ENCODE measurements at regions not wholly inside any gene's neighbourhood (a gene's known extent, or its start where the extent isn't known, plus 50 kb on each side); places are given as distances from the start of the nearest gene placed in this dataset.

DNA sequence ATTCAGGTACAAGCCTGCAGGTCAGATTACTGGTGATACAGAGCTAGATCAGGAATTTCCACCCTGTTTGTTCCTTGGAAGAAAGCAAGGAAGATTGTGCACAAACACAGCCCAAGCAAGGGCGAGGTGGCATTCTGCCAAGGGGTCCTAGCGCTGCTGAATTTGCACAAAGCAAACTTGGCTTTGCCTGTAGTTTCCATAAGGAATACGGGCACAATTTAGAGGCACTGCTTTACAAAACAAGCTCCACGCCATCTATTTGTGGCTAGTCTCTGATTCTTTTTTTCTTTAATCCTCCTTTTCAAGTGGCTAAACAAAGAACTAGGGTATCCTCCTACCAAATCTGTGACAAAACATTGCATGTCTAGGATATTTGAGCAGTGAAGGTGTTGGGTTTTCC is 195.5 kb upstream of the ACVR2A start:
- no peak for DNase-seq (ENCODE audit: low read depth, low spot score)

DNA sequence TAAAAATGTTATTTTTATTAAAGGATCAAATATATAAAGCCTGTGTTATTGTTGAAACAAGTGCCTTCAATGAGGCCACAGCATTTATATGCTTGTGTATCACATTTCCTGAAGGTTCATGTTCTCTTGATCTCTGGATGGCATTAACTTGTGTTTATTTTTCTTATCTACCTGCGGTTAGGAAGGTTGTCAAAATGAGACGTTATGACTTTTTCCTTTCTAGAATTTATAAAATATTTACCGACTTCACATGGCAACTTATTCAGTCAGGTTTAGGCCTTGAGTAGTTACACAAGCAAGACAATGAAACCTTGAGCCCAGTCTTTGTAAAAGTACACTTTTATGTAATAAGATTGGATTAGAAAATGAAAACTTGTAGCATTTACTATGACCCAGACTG is 196.4 kb upstream of the ACVR2A start:
- no peak for DNase-seq (ENCODE audit: low read depth, low spot score)

DNA sequence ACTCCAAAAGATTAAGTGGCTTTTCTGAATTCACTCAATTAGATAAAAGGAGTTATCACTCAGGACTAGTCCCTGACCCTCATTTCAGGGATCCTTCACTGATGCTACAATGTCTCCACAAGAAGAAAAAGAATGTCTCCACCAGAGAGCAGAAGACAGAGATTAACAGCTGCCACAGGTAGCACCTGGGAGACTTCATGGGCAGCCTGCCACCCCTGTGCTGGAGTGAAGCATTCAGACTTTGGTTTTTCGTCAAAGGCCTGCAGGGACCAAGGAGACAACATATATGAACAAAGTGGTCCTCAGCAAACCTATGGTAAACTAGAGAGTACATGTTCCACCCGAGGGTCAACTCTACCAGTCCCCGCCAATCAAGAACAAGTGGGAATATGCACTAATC is 197.0 kb upstream of the ACVR2A start:
- no peak for DNase-seq (ENCODE audit: low read depth, low spot score)

DNA sequence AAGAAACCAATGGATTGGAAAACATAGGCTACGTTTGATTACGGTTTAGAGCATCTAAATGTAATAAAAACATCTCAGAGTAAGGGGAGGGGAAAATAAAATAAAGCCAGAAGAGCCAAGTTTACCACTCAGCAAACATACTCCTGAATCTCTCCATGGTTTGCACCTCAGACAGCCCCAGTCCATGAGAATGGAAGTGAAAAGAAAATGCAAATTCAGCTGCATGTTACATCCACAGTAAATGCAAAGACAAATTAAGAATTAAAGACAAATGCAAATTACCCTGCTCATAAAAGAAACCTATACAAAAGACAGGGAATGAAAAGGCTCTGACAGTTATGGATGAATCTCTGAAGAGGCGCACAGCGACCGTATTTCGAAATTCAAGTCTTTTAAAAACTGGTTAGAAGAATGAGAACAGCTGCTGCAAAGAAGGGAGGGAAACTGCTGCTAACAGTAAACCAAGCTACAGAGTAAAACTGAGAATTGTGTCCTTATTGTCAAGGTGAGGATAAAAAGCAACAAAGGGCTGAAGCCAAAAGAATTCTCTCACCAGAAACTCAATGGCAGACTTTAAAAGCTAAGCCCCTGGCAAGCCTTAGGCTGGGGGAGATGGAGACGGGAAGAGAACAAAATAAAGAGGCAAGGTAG is 197.9 kb upstream of the ACVR2A start:
- no peak for DNase-seq (ENCODE audit: low read depth, low spot score)

DNA sequence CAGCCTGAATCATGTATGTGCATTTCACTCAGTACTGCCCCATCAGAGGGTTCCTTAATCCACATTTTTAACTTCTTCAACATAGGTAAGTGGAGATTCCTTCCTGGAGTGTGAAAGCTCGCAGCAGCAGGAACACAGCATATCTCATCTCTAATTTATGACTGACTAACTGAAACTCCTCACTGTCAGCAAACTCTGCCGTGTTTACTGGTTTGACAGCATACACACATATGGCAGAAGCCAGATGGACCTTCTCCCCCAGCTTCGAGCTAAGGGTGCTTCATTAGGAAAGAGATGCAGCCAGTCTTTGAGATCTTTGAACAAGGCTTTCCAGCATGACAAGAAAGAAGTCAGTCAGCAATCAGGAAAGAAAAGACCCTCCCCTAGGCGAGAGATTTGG is 200.3 kb upstream of the ACVR2A start:
- no peak for DNase-seq (ENCODE audit: low read depth, low spot score)

DNA sequence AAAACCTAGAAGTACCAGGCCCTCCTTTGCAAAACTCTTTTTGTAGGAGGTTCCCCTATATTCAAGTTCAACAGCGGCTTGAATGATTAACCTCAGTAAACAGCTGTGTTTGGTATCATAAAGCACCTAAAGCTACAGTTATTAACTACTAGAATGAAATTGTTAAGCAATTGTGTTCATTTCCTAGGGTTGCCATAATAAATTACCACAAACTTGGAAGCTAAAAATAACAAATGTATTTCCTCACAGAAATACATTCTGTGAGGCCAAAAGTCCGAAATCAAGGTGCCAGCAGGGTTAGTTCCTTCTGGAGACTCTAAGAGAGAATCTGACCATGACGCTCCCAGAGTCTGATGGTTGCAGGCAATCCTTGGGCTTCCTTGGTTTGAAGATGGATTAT is 202.1 kb upstream of the ACVR2A start:
- no peak for DNase-seq (ENCODE audit: low read depth, low spot score)

DNA sequence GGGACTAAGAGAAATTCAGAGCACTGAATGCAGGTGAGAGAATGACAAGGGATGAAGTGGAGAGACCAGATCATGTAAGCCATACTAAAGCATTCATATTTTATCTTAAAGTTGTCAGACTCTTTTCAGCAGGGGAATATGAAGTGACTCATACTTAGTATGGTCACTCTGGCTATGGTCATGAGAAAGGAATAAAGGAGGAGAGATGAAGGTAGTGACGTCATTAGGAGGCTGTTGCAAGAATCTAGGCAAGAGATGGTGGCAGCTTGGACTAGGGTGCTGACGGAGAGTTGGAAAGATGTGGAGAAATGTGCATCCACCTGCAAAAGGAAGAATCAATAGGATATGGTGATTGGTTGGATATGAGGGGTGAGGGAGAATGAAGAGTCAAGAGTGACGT is 203.2 kb upstream of the ACVR2A start:
- no peak for DNase-seq (ENCODE audit: low read depth, low spot score)

DNA sequence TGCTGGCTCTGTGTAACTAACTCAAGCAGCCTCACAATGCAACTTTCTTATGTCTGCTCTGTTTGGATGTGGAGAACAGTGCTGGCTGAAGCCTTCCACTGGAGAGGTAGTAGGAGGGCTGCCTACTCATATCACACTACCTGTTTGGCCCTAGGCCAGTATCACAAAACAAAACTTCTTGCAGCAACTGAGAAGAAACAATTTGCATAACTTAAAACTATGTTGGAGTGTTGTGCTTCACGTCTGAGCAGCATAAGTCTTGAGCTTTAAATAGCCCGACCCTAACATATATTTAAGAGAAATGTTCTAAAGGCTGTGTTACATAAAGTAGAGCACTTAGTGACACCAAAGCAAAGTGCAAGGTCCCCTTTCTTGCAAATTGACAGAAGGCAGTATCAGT is 204.9 kb upstream of the ACVR2A start:
- DNase-seq (ENCODE audit: low read depth, low spot score): no peak

DNA sequence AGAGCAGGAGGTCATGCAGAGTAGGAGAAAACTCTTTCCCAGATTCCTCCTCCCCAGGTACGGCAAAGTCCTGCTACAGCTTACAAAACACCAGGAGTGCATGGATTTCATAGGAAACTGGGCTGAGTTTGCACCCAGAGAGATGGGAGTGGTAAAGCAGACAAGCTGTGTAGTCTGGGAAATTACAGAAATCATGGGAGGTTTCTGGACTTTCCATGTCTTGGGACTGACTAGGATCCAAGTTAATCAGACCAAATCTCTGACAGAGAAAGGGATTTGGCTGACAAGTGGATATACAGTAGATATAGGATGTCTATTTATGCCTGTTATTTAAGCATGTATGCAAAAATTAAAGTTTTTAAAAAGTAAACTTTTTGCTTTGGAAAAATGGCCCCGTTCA is 205.4 kb upstream of the ACVR2A start:
- no peak for DNase-seq (ENCODE audit: low read depth, low spot score)

DNA sequence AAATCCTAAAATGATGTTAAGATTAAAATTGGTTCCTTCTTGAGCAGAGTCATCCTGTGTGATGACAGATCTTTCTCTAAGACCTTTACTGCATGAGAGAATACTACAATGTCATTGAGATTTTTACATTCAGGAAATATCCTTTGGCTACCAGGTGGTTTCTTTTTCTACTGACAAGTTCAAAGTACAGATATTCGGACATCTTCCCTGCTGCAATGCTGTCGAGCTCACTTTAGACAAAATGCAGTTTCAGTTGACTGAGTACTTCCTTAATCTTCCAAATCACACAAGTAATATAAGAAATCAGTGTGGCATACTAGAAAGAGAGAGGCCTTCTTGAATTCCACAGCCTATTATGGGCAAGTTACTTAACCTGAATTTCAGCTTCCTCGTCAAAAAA is 207.9 kb upstream of the ACVR2A start:
- no peak for DNase-seq (ENCODE audit: low read depth, low spot score)

DNA sequence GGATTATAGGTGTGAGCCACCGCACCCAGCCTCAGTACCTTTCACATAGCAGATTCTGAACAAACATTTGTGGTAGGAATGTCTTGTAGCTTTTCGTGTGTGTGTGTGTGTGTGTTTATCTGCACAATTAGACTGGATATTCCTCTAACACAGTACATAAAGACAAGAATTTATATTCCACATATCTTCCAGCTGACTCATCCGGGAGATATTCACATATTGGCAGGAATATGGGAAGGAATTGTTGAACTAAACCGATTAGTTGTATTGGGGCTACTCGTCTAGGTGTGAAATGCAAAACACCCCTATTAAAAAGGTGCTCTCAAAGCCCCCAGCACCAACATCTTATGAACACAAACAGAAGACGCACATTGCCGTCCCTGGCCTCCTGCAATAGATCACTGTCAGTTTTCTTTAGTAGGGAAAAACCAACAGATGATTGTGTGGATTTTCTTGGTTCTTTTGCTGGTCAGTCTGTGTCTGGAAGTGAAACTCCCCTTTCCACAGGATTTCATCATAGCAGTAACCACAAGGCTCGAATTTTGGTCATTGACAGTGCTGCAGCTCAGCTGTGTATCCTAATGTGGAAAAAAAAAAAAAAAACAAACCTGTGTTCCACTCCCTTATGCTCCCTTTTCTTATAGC is 208.5 kb upstream of the ACVR2A start:
- DNase-seq (ENCODE audit: low read depth, low spot score): no peak

DNA sequence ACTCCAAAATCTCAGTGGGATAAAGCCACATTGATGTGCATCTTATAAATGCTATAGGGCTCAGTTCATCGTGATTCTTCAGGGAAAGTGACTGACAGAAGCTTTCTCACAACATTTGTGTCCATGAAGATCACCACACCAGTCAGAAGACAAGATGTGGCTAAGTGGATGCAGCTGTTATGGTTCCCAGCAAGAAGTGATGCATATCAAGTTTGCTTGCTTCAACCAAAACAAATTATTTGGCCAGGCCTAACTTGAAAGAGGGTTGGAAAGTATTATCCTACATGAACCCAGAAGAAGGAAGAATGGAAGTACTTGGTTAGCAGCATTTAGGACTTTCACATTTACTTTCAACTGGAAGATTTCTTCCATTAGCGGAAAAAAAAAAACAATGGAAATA is 210.0 kb upstream of the ACVR2A start:
- no peak for DNase-seq (ENCODE audit: low read depth, low spot score)

DNA sequence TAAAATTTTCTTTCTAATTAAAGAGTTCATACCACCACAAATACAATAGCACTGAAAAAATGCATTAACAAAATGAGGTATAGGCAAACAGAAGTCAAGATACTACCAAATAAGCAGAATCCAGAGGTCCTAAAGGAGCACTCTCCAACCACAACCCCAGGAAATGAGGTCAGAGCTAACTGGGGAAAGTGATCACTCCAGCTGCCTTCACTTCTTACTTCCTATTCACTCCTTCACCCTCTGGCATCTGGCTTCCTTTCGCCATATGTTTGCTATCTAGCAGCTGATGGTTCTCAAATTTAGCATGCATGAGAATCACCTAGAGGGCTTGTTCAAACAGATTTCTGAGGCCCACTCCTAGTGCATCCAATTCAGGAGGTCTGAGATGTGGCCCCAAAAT is 212.6 kb upstream of the ACVR2A start:
- no peak for DNase-seq (ENCODE audit: low read depth, low spot score)

DNA sequence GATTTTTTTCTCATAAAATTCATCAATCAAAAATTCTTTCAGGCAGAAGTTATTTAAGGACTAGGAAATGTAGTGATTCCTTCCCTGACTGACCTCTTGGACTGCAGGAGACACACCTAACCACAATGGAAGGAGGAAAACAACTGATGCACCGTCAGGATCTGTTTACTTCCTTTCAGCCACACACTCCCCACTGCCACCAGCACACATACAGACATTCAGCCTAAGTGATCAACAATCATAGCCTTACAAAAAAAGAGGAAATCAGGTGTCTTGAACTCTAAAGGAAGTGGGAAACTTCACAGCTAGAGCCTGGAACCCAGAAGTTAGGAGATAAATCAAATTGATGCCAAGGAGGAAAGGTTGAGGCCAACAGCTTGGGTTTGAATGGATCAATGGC is 213.5 kb upstream of the ACVR2A start:
- DNase-seq (ENCODE audit: low read depth, low spot score): no peak

DNA sequence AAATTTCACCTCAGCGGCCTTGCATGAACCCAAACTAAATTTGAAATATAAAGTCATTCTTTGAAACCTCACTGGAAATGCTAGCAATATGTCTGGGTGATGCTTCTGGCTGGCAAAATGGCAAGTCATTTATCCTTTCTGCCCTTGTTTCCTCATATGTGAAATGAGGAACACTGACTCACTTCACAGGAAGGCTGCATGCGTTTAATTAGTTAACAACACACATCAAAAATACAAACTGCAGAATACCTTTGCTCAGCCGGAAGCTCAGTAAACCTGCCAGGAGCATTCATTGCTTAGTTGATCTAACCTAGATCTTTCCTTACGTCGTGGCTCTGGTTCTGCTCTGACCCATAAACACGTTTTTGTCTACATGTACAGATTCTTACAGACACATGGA is 214.2 kb upstream of the ACVR2A start:
- DNase-seq (ENCODE audit: low read depth, low spot score): no peak

DNA sequence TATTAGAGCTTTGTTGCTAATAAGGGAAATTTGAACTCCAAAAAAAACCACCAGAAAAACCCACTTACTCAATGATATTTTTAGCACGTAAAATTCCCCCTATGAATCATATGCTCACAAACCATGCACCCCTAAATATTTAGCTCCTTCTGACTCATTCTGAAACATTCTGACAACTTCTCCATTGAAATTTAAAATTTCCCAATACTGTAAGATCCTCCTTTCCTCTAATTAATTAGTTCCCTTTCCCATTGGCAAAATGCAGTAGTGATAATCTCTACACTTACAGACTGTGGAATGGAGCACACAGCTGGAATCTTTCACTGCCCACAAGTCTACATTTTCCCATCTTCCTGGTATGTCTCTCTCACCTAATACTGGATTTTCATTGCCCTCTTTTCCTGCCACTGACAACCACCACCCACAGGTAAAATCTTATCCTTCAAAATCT is 215.8 kb upstream of the ACVR2A start:
- no peak for DNase-seq (ENCODE audit: low read depth, low spot score)

DNA sequence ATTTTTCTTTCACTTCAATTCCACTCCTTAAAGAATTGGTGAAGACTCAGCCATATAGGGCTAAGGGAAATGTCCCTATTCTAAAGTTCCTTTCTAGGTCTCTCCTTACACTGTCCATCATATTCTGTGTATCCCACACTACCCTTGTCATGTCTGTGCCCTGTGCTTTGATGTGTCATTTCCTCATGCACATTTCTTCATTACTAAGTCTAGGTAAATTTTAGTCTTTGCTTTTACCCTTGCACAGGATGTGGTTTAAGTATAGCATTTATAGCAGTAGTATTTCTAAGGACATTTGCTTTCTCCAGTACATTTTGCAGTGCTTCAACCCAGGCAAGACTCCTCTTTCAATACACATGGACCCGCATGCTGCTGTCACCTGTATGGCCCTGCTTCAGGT is 221.5 kb upstream of the ACVR2A start:
- DNase-seq (ENCODE audit: low read depth, low spot score): no peak

DNA sequence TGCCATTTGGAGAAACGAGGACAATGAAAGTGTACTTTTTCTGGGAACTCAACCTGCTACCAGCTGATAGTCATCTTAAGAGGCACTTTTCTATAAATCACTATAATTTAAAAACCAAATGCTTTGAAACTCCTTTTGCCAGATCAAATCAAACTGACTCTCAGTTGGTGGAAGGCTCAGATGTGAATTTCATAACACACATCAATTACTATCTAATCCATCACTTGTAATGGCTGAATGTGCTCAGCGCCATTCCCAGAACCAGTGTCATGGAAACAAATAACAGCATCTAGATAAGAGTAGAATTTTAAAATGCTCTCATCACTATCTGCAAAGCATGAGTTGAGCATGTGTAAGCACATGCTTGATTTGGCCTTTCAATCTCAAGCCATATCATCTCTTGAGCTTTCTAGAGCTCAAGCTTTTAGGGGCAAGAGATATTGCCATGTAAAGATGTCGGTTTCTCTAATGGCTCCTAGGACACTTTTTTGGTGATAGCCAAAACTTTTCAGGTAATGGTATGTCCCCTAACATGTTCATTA is 223.1 kb upstream of the ACVR2A start:
- DNase-seq (ENCODE audit: low read depth, low spot score): no peak

DNA sequence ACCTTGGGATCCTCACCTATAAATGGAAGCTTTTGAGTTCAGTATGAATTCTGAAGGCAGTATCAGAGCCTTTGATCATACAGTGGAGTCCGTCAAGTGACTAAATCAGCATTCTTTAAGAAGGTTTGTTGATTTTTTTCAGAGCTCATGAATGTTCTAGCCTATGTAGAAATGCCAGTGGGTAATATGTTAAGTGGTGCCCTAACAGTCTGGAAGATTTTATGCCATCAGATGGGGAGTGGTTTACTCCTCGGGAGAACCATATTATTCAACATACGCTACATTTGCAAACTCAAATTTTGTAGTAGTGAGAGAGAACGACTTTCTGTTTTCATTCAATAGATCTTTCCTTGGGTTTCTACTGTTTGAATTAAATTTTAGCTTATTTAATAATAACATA is 225.0 kb upstream of the ACVR2A start:
- no peak for DNase-seq (ENCODE audit: low read depth, low spot score)

DNA sequence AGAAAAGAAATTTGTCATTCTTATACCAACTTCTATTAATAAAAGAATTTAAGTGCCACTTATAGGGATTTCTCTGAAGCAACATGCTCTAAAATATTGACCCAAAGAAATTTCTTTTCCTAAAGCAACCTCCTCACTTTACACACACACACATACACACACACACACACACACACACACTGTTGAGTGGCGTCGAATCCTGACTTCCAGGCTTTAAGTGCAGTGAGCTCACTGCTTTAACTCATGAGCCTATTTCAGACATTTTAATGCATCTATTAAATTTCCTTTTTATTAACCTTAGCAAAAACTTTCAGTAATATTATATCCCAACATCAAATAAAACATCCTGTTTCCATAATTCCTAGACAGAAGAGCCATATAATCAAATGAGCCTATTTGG is 229.1 kb upstream of the ACVR2A start:
- no peak for DNase-seq (ENCODE audit: low read depth, low spot score)

DNA sequence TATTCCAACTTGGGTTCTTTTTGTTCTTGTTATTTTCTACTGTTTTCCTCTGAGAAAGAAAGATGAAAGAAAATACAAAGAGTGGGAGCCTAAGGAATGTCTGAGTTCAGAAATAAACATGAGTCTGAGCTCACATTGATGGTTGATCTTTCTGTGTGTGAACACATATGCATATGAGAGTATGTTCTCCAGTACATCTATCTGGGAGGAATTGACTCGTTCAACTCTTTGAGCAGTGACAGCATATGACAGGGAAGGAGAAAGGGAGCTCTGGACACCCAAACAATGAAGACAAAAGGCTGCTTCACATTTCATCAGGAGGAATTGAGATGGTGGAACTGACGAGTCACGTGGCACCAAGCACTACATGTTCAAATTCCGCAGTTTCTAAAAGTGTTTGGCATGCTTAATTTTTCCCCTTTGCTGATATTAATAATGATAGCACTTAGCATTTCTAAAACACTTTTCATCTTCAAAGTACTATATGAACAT is 229.8 kb upstream of the ACVR2A start:
- no peak for DNase-seq (ENCODE audit: low read depth, low spot score)

DNA sequence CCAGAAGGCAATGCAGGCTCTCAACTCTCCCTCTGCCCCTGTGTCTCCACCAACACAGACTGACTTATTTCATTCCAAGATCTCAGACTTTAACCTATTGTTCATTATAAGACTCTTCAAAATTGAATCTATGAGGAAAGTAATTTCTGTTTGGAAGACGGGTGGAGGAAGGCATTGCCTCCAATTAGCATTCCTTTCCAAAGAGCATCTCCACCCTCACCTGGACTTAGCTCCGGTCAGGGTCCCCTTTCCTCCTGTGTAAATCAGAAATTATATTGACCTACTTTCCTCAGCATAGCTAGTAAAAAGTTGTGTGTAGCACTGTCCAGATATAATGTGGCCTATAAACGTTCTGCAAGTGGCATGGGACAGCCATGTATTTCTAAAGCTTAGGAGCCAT is 230.4 kb upstream of the ACVR2A start:
- no peak for DNase-seq (ENCODE audit: low read depth, low spot score)

DNA sequence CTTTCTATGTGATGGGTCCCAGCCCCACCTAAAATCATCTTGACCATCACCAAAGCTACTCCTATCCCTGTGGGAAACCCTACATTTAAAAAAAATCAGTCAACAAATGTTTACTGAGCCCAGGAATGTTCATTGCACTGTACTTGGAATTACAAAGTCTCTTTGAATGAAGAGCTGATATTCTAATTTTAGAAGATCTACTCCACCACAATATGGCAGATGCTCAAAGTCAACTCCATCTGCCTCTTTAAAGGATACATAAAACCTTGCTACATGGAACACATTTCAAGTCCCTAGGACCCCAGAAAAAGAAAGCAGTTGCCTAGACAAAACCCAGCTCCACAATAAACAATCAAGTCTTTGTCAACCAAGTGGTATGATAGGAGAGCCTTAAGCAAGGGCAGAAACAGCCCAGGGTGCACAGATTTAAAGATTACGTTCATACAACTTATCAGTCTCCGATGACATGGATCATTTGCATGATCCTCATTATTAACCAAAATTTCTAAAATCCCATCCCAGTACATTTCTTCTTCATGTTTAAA is 234.3 kb upstream of the ACVR2A start:
- DNase-seq (ENCODE audit: low read depth, low spot score): no peak

Measured in smooth muscle cell of the brain vasculature (primary cell).